SK-N-SH (cell line): ENCODE measurements at regions not wholly inside any gene's neighbourhood (a gene's known extent, or its start where the extent isn't known, plus 50 kb on each side); places are given as distances from the start of the nearest gene placed in this dataset.

Experiments
- CTCF ChIA-PET: fragments of 300-600, 350-600 bp; formaldehyde crosslinking; extraction: SDS; loops from one replicate; lab custom pipeline; 2021; lab: Yijun Ruan, JAX
- POLR2A ChIA-PET: fragments of 350-600 bp; sonication (Branson Sonifier 250); formaldehyde crosslinking; extraction: SDS; loops from one replicate; lab custom pipeline; 2020; ENCODE audit warnings: antibody characterized with exemption, inconsistent platforms; lab: Yijun Ruan, JAX
- DNase-seq: peaks from one replicate; pipeline ENCODE4 v3.0.0; 2012
- H2AFZ ChIP-seq: fragments of 200-600 bp; sonication (generic); 2 replicates; pipeline ENCODE4 v1.8.1; 2016; ENCODE audit warnings: antibody characterized with exemption, mild to moderate bottlenecking, low read depth
- H3F3A ChIP-seq: fragments of 200-600 bp; sonication (generic); replicated peaks from 2 replicates; pipeline ENCODE3; 2016; ENCODE audit warnings: antibody characterized with exemption, mild to moderate bottlenecking; ENCODE audit not compliant: insufficient read depth
- H3K27ac ChIP-seq, 2 experiments: fragments of 200-500 bp in 1 of 2; fragments of 200-600 bp in 1 of 2; sonication (Bioruptor generic) in 1 of 2; sonication (generic), shearing (Covaris generic) in 1 of 2; 2 replicates each; pipeline versions ENCODE4 v1.5.1 to v1.6.1; 2014 to 2016; ENCODE audit warnings: low read depth in 2 of 2, inconsistent platforms in 1 of 2, low read length in 1 of 2, mild to moderate bottlenecking in 1 of 2, mixed read lengths in 1 of 2
- H3K27me3 ChIP-seq: fragments of 200-600 bp; sonication (generic), shearing (Covaris generic); 2 replicates; pipeline ENCODE4 v1.6.1; 2016; ENCODE audit warnings: mixed run types; ENCODE audit not compliant: insufficient read depth
- H3K36me3 ChIP-seq, 2 experiments: fragments of 200-500 bp in 1 of 2; fragments of 200-600 bp in 1 of 2; sonication (Bioruptor generic) in 1 of 2; sonication (generic) in 1 of 2; replicated peaks in 1 of 2; 2 replicates each; pipeline versions ENCODE3 to v1.5.1; 2014 to 2016; ENCODE audit warnings: low read length in 1 of 2, mild to moderate bottlenecking in 1 of 2; ENCODE audit not compliant: insufficient read depth in 2 of 2, control insufficient read depth in 1 of 2
- H3K4me1 ChIP-seq, 2 experiments: fragments of 200-500 bp in 1 of 2; fragments of 200-600 bp in 1 of 2; sonication (Bioruptor generic) in 1 of 2; sonication (generic), shearing (Covaris generic) in 1 of 2; 2 replicates each; pipeline versions ENCODE4 v1.5.1 to v1.6.1; 2014 to 2016; ENCODE audit warnings: low read depth in 1 of 2, low read length in 1 of 2, mixed run types in 1 of 2; ENCODE audit not compliant: insufficient read depth in 2 of 2, control insufficient read depth in 1 of 2
- H3K4me2 ChIP-seq: fragments of 200-600 bp; sonication (generic), shearing (Covaris generic); 2 replicates; pipeline ENCODE4 v1.6.1; 2017; ENCODE audit warnings: mixed run types
- H3K4me3 ChIP-seq, 2 experiments: fragments of 200-500 bp in 1 of 2; fragments of 200-600 bp in 1 of 2; sonication (Bioruptor generic) in 1 of 2; sonication (generic), shearing (Covaris generic) in 1 of 2; 2 replicates each; pipeline versions ENCODE4 v1.5.1 to v1.8.1; 2014 to 2016; ENCODE audit warnings: low read depth in 2 of 2, inconsistent platforms in 1 of 2, low read length in 1 of 2, mild to moderate bottlenecking in 1 of 2, mixed read lengths in 1 of 2, moderate library complexity in 1 of 2
- H3K79me2 ChIP-seq: fragments of 200-600 bp; sonication (generic); 2 replicates; pipeline ENCODE4 v1.8.1; 2017; ENCODE audit warnings: mild to moderate bottlenecking; ENCODE audit not compliant: insufficient read depth
- H3K9ac ChIP-seq: fragments of 200-600 bp; sonication (generic); 2 replicates; pipeline ENCODE4 v1.6.1; 2017; ENCODE audit warnings: mixed run types
- H3K9me2 ChIP-seq: fragments of 200-600 bp; sonication (generic); 2 replicates; pipeline ENCODE4 v1.6.1; 2017; ENCODE audit warnings: mixed run types
- H3K9me3 ChIP-seq: fragments of 200-600 bp; sonication (generic); 2 replicates; pipeline ENCODE4 v1.6.1; 2017; ENCODE audit warnings: mixed run types, mild to moderate bottlenecking, moderate library complexity
- H4K20me1 ChIP-seq: fragments of 200-600 bp; sonication (generic); 2 replicates; pipeline ENCODE4 v1.6.1; 2017; ENCODE audit warnings: mild to moderate bottlenecking, mixed run types; ENCODE audit not compliant: insufficient read depth
- ELF1 ChIP-seq: IDR thresholded peaks from 2 replicates; pipeline ENCODE4 v1.4.0; 2012
- FOSL2 ChIP-seq: IDR thresholded peaks from 2 replicates; pipeline ENCODE4 v1.4.0; 2012; ENCODE audit warnings: low read depth, mild to moderate bottlenecking, moderate library complexity, borderline replicate concordance
- FOXJ3 ChIP-seq: sonication (generic); formaldehyde crosslinking; IDR thresholded peaks from 2 replicates; pipeline ENCODE4 v1.5.1; 2020; ENCODE audit warnings: mild to moderate bottlenecking, missing genetic modification reagents
- FOXM1 ChIP-seq: IDR thresholded peaks from 2 replicates; pipeline ENCODE4 v1.4.0; 2012; ENCODE audit warnings: low read depth, mild to moderate bottlenecking
- GABPA ChIP-seq: IDR thresholded peaks from 2 replicates; pipeline ENCODE4 v1.4.0; 2012; ENCODE audit warnings: low read depth, mild to moderate bottlenecking
- GATA2 ChIP-seq: sonication (generic); formaldehyde crosslinking; IDR thresholded peaks from 2 replicates; pipeline ENCODE4 v1.5.0; 2020; ENCODE audit warnings: mild to moderate bottlenecking, missing genetic modification reagents
- JUND ChIP-seq: IDR thresholded peaks from 2 replicates; pipeline ENCODE4 v1.4.0; 2012
- MEF2A ChIP-seq: IDR thresholded peaks from 2 replicates; pipeline ENCODE4 v1.4.0; 2012; ENCODE audit warnings: low read depth, borderline replicate concordance
- MXI1 ChIP-seq: IDR thresholded peaks from 2 replicates; pipeline ENCODE4 v1.6.1; 2012; ENCODE audit warnings: mild to moderate bottlenecking, low read depth, low read length, improper control_type of control experiment
- NFIC ChIP-seq: IDR thresholded peaks from 2 replicates; pipeline ENCODE4 v1.4.0; 2012; ENCODE audit warnings: borderline replicate concordance
- RCOR1 ChIP-seq: fragments of 150-350 bp; IDR thresholded peaks from 2 replicates; pipeline ENCODE4 v1.6.1; 2017; ENCODE audit warnings: antibody characterized with exemption, low read length
- RFX5 ChIP-seq: IDR thresholded peaks from 2 replicates; pipeline ENCODE4 v1.6.1; 2012; ENCODE audit warnings: mild to moderate bottlenecking, improper control_type of control experiment, low read length
- SIN3A ChIP-seq: IDR thresholded peaks from 2 replicates; pipeline ENCODE4 v1.6.1; 2012; ENCODE audit warnings: low read depth, mild to moderate bottlenecking, low read length, moderate library complexity, borderline replicate concordance
- WGBS: methylation state at CpG from one replicate; pipeline ENCODE4 v1.1.6; 2017; ENCODE audit warnings: low lambda C conversion rate; 5-methylcytosine and 5-hydroxymethylcytosine counted together
- TF ChIP-seq, protein P1 (sequence below): IDR thresholded peaks from 2 replicates; pipeline ENCODE4 v1.4.0; 2012; ENCODE audit warnings: low read depth, borderline replicate concordance
- TF ChIP-seq, protein P2 (sequence below): fragments of 150-350 bp; IDR thresholded peaks from 2 replicates; pipeline ENCODE4 v1.6.1; 2016; ENCODE audit warnings: mild to moderate bottlenecking, low read depth, low read length
- TF ChIP-seq, protein P3 (sequence below): IDR thresholded peaks from 2 replicates; pipeline ENCODE4; 2012
- TF ChIP-seq, protein P4 (sequence below): fragments of 200-600 bp; sonication (generic); IDR thresholded peaks from 2 replicates; pipeline ENCODE4 v1.6.1; 2017; ENCODE audit warnings: antibody characterized with exemption, mild to moderate bottlenecking, moderate library complexity
- TF ChIP-seq, protein P5 (sequence below): fragments of 150-350 bp; IDR thresholded peaks from 2 replicates; pipeline ENCODE4 v1.6.1; 2017; ENCODE audit warnings: antibody characterized with exemption, low read length, low read depth, borderline replicate concordance

DNA sequence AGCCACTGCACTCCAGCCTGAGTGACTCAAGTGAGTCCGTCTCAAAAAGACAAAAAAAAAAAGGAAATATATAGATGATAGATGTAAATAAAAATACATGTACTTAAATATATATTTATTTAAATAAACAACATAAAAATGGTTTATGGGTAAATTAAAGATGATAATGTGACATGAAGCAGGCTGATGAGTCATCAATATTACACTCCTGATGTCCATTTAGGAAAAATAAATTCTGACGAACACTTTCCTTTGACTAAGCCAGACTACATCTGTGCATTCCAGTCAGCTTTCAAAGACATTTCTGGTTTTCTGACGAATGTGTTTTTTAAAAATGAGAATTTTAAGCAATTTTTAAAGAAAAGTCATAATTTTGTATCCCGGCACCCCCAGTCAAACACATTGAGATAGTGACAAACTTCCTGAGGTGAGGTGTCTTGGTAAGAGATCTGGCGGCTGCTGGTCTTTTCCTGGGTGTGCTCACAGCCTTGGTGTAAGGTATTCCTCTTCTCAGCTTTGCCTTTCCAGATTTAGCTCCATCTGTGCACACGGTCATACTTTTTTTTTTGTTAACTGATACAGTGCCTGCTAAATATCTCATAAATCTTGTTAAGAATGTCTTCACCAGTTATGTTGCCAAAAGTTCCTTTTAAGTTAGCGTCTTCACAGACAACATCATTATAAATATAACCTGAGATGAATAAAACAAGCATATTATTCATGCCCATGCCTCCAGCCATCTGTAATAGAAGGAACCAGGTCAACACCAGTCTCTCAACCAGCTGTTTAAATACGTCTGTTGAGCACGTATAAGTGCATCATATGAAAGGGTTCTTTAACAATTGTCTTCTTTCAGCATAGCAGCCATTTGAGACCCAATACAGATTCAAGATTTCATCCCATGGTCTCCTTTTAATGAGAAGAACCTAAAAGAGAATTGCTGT is 214.5 kb upstream of the PLD5 start:
- Histone ChIP-seq H3K9me3 (no peaks in the 10 kb centered on the region; the same call in 1 of the 2 replicates), H3K9ac (no peak overlapping the region), H3K36me3 (no peaks in the 10 kb centered on the region), H2AFZ (no peak overlapping the region), H3K4me2 (no peak overlapping the region), H3K4me1 (no peaks in the 10 kb centered on the region; a peak in 1 of 4 replicates), H3K27ac (no peak overlapping the region), H3K4me3 (no peak overlapping the region), H3K9me2 (no peaks in the 10 kb centered on the region), H3F3A (no peaks in the 10 kb centered on the region), H3K79me2 (no peaks in the 10 kb centered on the region), H4K20me1 (no peaks in the 10 kb centered on the region), H3K27me3 (no peaks in the 10 kb centered on the region)
- ChIA-PET CTCF (no interaction called here), POLR2A (no interaction called here)
- WGBS: 40% methylated on average over 9 of the region's 9 CpGs
- TF ChIP-seq, protein P1, sequence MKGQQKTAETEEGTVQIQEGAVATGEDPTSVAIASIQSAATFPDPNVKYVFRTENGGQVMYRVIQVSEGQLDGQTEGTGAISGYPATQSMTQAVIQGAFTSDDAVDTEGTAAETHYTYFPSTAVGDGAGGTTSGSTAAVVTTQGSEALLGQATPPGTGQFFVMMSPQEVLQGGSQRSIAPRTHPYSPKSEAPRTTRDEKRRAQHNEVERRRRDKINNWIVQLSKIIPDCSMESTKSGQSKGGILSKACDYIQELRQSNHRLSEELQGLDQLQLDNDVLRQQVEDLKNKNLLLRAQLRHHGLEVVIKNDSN: no peak
- no peak for TF ChIP-seq GATA2 (CRISPR knock-in tag)
- TF ChIP-seq, protein P2, sequence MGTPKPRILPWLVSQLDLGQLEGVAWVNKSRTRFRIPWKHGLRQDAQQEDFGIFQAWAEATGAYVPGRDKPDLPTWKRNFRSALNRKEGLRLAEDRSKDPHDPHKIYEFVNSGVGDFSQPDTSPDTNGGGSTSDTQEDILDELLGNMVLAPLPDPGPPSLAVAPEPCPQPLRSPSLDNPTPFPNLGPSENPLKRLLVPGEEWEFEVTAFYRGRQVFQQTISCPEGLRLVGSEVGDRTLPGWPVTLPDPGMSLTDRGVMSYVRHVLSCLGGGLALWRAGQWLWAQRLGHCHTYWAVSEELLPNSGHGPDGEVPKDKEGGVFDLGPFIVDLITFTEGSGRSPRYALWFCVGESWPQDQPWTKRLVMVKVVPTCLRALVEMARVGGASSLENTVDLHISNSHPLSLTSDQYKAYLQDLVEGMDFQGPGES: no peak
- no peak for TF ChIP-seq RFX5
- TF ChIP-seq JUND: no peak
- TF ChIP-seq GABPA: no peak
- no peak for TF ChIP-seq FOXJ3 (CRISPR knock-in tag)
- TF ChIP-seq FOSL2: no peak
- TF ChIP-seq FOXM1: no peak
- TF ChIP-seq MEF2A: no peak
- TF ChIP-seq, protein P3, sequence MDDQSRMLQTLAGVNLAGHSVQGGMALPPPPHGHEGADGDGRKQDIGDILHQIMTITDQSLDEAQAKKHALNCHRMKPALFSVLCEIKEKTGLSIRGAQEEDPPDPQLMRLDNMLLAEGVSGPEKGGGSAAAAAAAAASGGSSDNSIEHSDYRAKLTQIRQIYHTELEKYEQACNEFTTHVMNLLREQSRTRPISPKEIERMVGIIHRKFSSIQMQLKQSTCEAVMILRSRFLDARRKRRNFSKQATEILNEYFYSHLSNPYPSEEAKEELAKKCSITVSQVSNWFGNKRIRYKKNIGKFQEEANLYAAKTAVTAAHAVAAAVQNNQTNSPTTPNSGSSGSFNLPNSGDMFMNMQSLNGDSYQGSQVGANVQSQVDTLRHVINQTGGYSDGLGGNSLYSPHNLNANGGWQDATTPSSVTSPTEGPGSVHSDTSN: no peak
- no peak for TF ChIP-seq RCOR1
- no peak for TF ChIP-seq SIN3A
- TF ChIP-seq MXI1: no peak
- TF ChIP-seq ELF1: no peak
- TF ChIP-seq, protein P4, sequence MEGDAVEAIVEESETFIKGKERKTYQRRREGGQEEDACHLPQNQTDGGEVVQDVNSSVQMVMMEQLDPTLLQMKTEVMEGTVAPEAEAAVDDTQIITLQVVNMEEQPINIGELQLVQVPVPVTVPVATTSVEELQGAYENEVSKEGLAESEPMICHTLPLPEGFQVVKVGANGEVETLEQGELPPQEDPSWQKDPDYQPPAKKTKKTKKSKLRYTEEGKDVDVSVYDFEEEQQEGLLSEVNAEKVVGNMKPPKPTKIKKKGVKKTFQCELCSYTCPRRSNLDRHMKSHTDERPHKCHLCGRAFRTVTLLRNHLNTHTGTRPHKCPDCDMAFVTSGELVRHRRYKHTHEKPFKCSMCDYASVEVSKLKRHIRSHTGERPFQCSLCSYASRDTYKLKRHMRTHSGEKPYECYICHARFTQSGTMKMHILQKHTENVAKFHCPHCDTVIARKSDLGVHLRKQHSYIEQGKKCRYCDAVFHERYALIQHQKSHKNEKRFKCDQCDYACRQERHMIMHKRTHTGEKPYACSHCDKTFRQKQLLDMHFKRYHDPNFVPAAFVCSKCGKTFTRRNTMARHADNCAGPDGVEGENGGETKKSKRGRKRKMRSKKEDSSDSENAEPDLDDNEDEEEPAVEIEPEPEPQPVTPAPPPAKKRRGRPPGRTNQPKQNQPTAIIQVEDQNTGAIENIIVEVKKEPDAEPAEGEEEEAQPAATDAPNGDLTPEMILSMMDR: no peak
- TF ChIP-seq NFIC: no peak
- TF ChIP-seq, protein P5, sequence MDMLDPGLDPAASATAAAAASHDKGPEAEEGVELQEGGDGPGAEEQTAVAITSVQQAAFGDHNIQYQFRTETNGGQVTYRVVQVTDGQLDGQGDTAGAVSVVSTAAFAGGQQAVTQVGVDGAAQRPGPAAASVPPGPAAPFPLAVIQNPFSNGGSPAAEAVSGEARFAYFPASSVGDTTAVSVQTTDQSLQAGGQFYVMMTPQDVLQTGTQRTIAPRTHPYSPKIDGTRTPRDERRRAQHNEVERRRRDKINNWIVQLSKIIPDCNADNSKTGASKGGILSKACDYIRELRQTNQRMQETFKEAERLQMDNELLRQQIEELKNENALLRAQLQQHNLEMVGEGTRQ: no peak
- DNase-seq: no peak
